A549 (cell line): ENCODE measurements at regions not wholly inside any gene's neighbourhood (a gene's known extent, or its start where the extent isn't known, plus 50 kb on each side); places are given as distances from the start of the nearest gene placed in this dataset.

Experiments used
- ATAC-seq, 2 experiments: fragments of 200-7000 bp in 1 of 2; fragments of >200 bp in 1 of 2; cut with Nextera tagmentation in 1 of 2; cut with Tn5 transposase in 1 of 2; 3 replicates each; pipeline versions ENCODE4 v1.8.0 to v1.9.1; 2018 to 2020; ENCODE audit warnings: mild to moderate bottlenecking in 1 of 2, moderate library complexity in 1 of 2
- CTCF ChIA-PET: fragments of 300-600 bp; sonication (Branson Sonifier 250); formaldehyde crosslinking; extraction: SDS; loops from one replicate; lab custom pipeline; 2021; ENCODE audit warnings: antibody characterized with exemption, inconsistent platforms; lab: Yijun Ruan, JAX
- POLR2A ChIA-PET: fragments of 350-600 bp; formaldehyde crosslinking; extraction: SDS; loops from one replicate; lab custom pipeline; 2021; ENCODE audit warnings: antibody characterized with exemption, inconsistent platforms; lab: Yijun Ruan, JAX
- DNase-seq, 2 experiments: peaks; one replicate each; pipeline versions ENCODE4 v3.0.0 to v3.0.0-alpha.2; 2011 to 2016; ENCODE audit warnings: low read depth in 1 of 2, low spot score in 1 of 2
- FAIRE-seq: peaks from 2 replicates; lab custom pipeline; 2011; peaks lifted over from hg19 to GRCh38; lab: Jason Lieb, UNC
- H3K27ac ChIP-seq, 2 experiments: fragments of >200 bp; sonication (Bioruptor Twin); formaldehyde crosslinking; 3 replicates each; pipeline ENCODE4 v1.5.1; 2016 to 2017
- H3K4me1 ChIP-seq: fragments of >200 bp; sonication (Bioruptor Twin); formaldehyde crosslinking; 3 replicates; pipeline ENCODE4 v1.6.1; 2016
- H3K4me2 ChIP-seq: fragments of >200 bp; sonication (Bioruptor Twin); formaldehyde crosslinking; 3 replicates; pipeline ENCODE4 v1.6.1; 2016
- H3K4me3 ChIP-seq: fragments of >200 bp; sonication (Bioruptor Twin); formaldehyde crosslinking; 3 replicates; pipeline ENCODE4 v1.5.1; 2016
- H3K9me3 ChIP-seq: fragments of >200 bp; sonication (Bioruptor Twin); formaldehyde crosslinking; 3 replicates; pipeline ENCODE4 v1.6.1; 2016
- BHLHE40 ChIP-seq: IDR thresholded peaks from 2 replicates; pipeline ENCODE4 v1.6.1; 2012; ENCODE audit warnings: low read depth, low read length, inconsistent platforms
- EP300 ChIP-seq, 2 experiments: fragments of >200 bp; sonication (Bioruptor Twin); formaldehyde crosslinking; IDR thresholded peaks; 2 replicates in 1 of 2; 3 replicates in 1 of 2; pipeline ENCODE4 v1.6.1; 2016 to 2017
- FOSL2 ChIP-seq, 2 experiments: fragments of 450-650 bp in 1 of 2; fragments of >200 bp in 1 of 2; sonication (Bioruptor Twin) in 1 of 2; formaldehyde crosslinking; IDR thresholded peaks; 2 replicates each; pipeline versions ENCODE4 v1.5.0 to v1.6.1; 2016 to 2020; ENCODE audit warnings: mild to moderate bottlenecking in 1 of 2, moderate library complexity in 1 of 2
- FOXS1 ChIP-seq: fragments of 250-450 bp; sonication (Bioruptor Pico); IDR thresholded peaks from 2 replicates; pipeline ENCODE4 v1.5.0; 2020; ENCODE audit warnings: mild to moderate bottlenecking, moderate library complexity
- HMGXB4 ChIP-seq: fragments of 250-450 bp; sonication (Bioruptor Pico); IDR thresholded peaks from 2 replicates; pipeline ENCODE4 v1.5.0; 2021; ENCODE audit warnings: mild to moderate bottlenecking, moderate library complexity, borderline replicate concordance
- HOXB5 ChIP-seq: fragments of 250-450 bp; sonication (Bioruptor Pico); IDR thresholded peaks from 2 replicates; pipeline ENCODE4 v1.5.0; 2020; ENCODE audit warnings: mild to moderate bottlenecking, moderate library complexity
- KDM5A ChIP-seq: fragments of 200-600 bp; sonication (generic); IDR thresholded peaks from 2 replicates; pipeline ENCODE4 v1.6.1; 2016; ENCODE audit warnings: antibody characterized with exemption, mild to moderate bottlenecking
- MAZ ChIP-seq: fragments of 150-350 bp; IDR thresholded peaks from 2 replicates; pipeline ENCODE4 v1.6.1; 2014; ENCODE audit warnings: antibody characterized with exemption, low read depth, low read length, borderline replicate concordance
- NPAS2 ChIP-seq: fragments of 250-450 bp; sonication (Bioruptor Pico); IDR thresholded peaks from 2 replicates; pipeline ENCODE4 v1.8.0; 2022; ENCODE audit warnings: mild to moderate bottlenecking, moderate library complexity, borderline replicate concordance
- PBX3 ChIP-seq: IDR thresholded peaks from 2 replicates; pipeline ENCODE4 v1.6.1; 2012
- RFX5 ChIP-seq: fragments of 450-650 bp; IDR thresholded peaks from 2 replicates; pipeline ENCODE4 v1.7.1; 2014; ENCODE audit warnings: antibody characterized with exemption, mild to moderate bottlenecking, moderate library complexity
- RNF2 ChIP-seq: fragments of 200-600 bp; sonication (generic); IDR thresholded peaks from 2 replicates; pipeline ENCODE4 v1.6.1; 2016; ENCODE audit warnings: low read depth, mild to moderate bottlenecking, antibody characterized with exemption, moderate library complexity, borderline replicate concordance
- TFCP2L1 ChIP-seq: fragments of 250-450 bp; sonication (Bioruptor Pico); IDR thresholded peaks from 2 replicates; pipeline ENCODE4 v1.5.0; 2021; ENCODE audit warnings: mild to moderate bottlenecking
- TP53 ChIP-seq: fragments of 250-450 bp; sonication (Bioruptor Pico); IDR thresholded peaks from 2 replicates; pipeline ENCODE4 v1.5.0; 2021; ENCODE audit warnings: mild to moderate bottlenecking, moderate library complexity
- USF2 ChIP-seq: fragments of 450-650 bp; IDR thresholded peaks from 2 replicates; pipeline ENCODE4 v1.6.1; 2014; ENCODE audit warnings: antibody characterized with exemption
- ZSCAN20 ChIP-seq: fragments of 250-450 bp; sonication (Bioruptor Pico); IDR thresholded peaks from 2 replicates; pipeline ENCODE4 v1.8.0; 2022; ENCODE audit warnings: mild to moderate bottlenecking, moderate library complexity
- WGBS: methylation state at CpG from one replicate; pipeline ENCODE4 v1.1.6; 2017; ENCODE audit errors: missing lambda C conversion rate; 5-methylcytosine and 5-hydroxymethylcytosine counted together

- WGBS = 22% methylated on average over 1 of the region's 1 CpG
- CTCF ChIA-PET = no interaction called here
- no peak overlapping the region for H3K4me3 ChIP-seq
- H3K4me1 ChIP-seq = no peaks in the 10 kb centered on the region
- POLR2A ChIA-PET = no interaction called here
- no peak overlapping the region for H3K4me2 ChIP-seq
- H3K9me3 ChIP-seq = peaks cover 9% of the 10 kb centered on the region; the same call in 1 of the 3 replicates
- no peak overlapping the region for H3K27ac ChIP-seq
- FAIRE-seq = no peak
- TF ChIP-seq ZSCAN20 (no peak), TFCP2L1 (CRISPR knock-in tag) (no peak), FOXS1 (no peak), EP300 (IDR thresholded peaks at IDR 0.05) (no peak), RNF2 (no peak), NPAS2 (no peak), KDM5A (no peak), MAZ (no peak), FOSL2 (IDR thresholded peaks at IDR 0.05) (no peak), FOSL2 (CRISPR knock-in tag; IDR thresholded peaks at IDR 0.05) (no peak), TP53 (CRISPR knock-in tag) (no peak)
- DNase-seq = no peak
- ATAC-seq = no peak
Measured at GRCh38 chr12:91388573-91388972, 206.0 kb upstream of the DCN start.

- H3K4me2 ChIP-seq = no peak overlapping the region
- TF ChIP-seq RFX5 (no peak), EP300 (IDR thresholded peaks at IDR 0.05) (no peak)
- no peaks in the 10 kb centered on the region for H3K4me1 ChIP-seq
- 0 out of 3 replicates have a peak, but pooled peaks cover 1% of the 10 kb centered on the region for H3K9me3 ChIP-seq
- no peak overlapping the region for H3K4me3 ChIP-seq
- no peak for ATAC-seq
- ChIA-PET POLR2A (interaction anchor here (1.0 kb wide), 1 partner anchor 758 kb away, joined by 3 read pairs; the partner anchor contains the start of gene BTG1), CTCF (interaction anchor here (0.6 kb wide), 1 partner anchor 748 kb away, joined by 3 read pairs; no protein-coding TSS in a partner anchor)
- 48% methylated on average over 2 of the region's 2 CpGs for WGBS
- FAIRE-seq = no peak
- no peak for DNase-seq
- no peak overlapping the region for H3K27ac ChIP-seq
Measured at GRCh38 chr12:91387461-91388134, 205.0 kb upstream of the DCN start.

- no peak for FAIRE-seq
Measured at GRCh38 chr12:91384806-91385205, 202.2 kb upstream of the DCN start.

More at GRCh38 chr12:91384806-91385205, 202.2 kb upstream of the DCN start:
- no peak for DNase-seq
- Histone ChIP-seq H3K9me3 (no peaks in the 10 kb centered on the region), H3K4me1 (peaks cover 4% of the 10 kb centered on the region; the same call in 1 of the 3 replicates), H3K4me3 (no peak overlapping the region), H3K27ac (no peak overlapping the region), H3K4me2 (no peak overlapping the region)
- WGBS = 74% methylated on average over 2 of the region's 2 CpGs
- ChIA-PET CTCF (interaction anchor here (0.6 kb wide), 1 partner anchor 762 kb away, joined by 3 read pairs; no protein-coding TSS in a partner anchor), POLR2A (no interaction called here)
- no peak for TF ChIP-seq HOXB5 (CRISPR knock-in tag)
- TF ChIP-seq PBX3 = no peak
- no peak for TF ChIP-seq HMGXB4 (CRISPR knock-in tag)
- TF ChIP-seq BHLHE40 = no peak
- no peak for TF ChIP-seq USF2
- TF ChIP-seq, all 56 proteins: peak for 0
- no peak for ATAC-seq
